Lower leg skin (tissue), 3 donors: ENCODE measurements at regions not wholly inside any gene's neighbourhood (a gene's known extent, or its start where the extent isn't known, plus 50 kb on each side); places are given as distances from the start of the nearest gene placed in this dataset.

ENCODE experiments used
- CTCF ChIP-seq, 3 donors: fragments of 450-650 bp; IDR thresholded peaks; one replicate each; pipeline ENCODE4 v1.5.1; 2016; ENCODE audit warnings: antibody characterized with exemption in 3 of 3, mild to moderate bottlenecking in 3 of 3, moderate library complexity in 2 of 3
- POLR2A ChIP-seq, 2 donors: fragments of 450-650 bp; IDR thresholded peaks; one replicate each; pipeline ENCODE4 v1.6.1; 2016 to 2017; ENCODE audit warnings: antibody characterized with exemption in 2 of 2, mild to moderate bottlenecking in 1 of 2, moderate library complexity in 1 of 2

- TF ChIP-seq POLR2A (IDR thresholded peaks at IDR 0.05) (no peak), CTCF (IDR thresholded peaks at IDR 0.05) (no peak)
Measured at GRCh38 chr16:73385696-73386095, 337.8 kb upstream of the ZFHX3 start.
